NCI-H146 (cell line): ENCODE measurements at regions not wholly inside any gene's neighbourhood (a gene's known extent, or its start where the extent isn't known, plus 50 kb on each side); places are given as distances from the start of the nearest gene placed in this dataset.

ENCODE experiments used
- DNase-seq: peaks from one replicate; lab custom pipeline; 2025; lab: John Stamatoyannopoulos, UW

- no peak for DNase-seq
Observed at GRCh38 chr5:82702046-82702445, 375.1 kb downstream of the TMEM167A start.

GRCh38 chr5:82699737-82700136 lies 377.5 kb downstream of the TMEM167A start:
- DNase-seq, result no peak

GRCh38 chr5:82698026-82698425 lies 379.2 kb downstream of the TMEM167A start:
- no peak for DNase-seq

GRCh38 chr5:82694711-82695285 lies 382.4 kb downstream of the TMEM167A start:
- no peak for DNase-seq

- no peak for DNase-seq
Observed at GRCh38 chr5:82692826-82693225, 384.4 kb downstream of the TMEM167A start.

- no peak for DNase-seq
Observed at GRCh38 chr5:82684659-82685058, 392.5 kb downstream of the TMEM167A start.

GRCh38 chr5:82684165-82684564 lies 393.0 kb downstream of the TMEM167A start:
- no peak for DNase-seq

GRCh38 chr5:82679660-82680059 lies 397.5 kb downstream of the TMEM167A start:
- no peak for DNase-seq

- no peak for DNase-seq
Observed at GRCh38 chr5:82676661-82677060, 398.5 kb upstream of the RPS23 start.

- no peak for DNase-seq
Observed at GRCh38 chr5:82674671-82675070, 396.5 kb upstream of the RPS23 start.

GRCh38 chr5:82673057-82673809 lies 395.1 kb upstream of the RPS23 start:
- no peak for DNase-seq

- no peak for DNase-seq
Observed at GRCh38 chr5:82670692-82671091, 392.5 kb upstream of the RPS23 start.

GRCh38 chr5:82669720-82670119 lies 391.6 kb upstream of the RPS23 start:
- no peak for DNase-seq

GRCh38 chr5:82666312-82666711 lies 388.2 kb upstream of the RPS23 start:
- no peak for DNase-seq

GRCh38 chr5:82664732-82665131 lies 386.6 kb upstream of the RPS23 start:
- DNase-seq, result no peak

- no peak for DNase-seq
Observed at GRCh38 chr5:82663225-82663624, 385.1 kb upstream of the RPS23 start.

- DNase-seq, result no peak
Observed at GRCh38 chr5:82662340-82662739, 384.2 kb upstream of the RPS23 start.

- DNase-seq, result no peak
Observed at GRCh38 chr5:82661933-82662332, 383.8 kb upstream of the RPS23 start.

GRCh38 chr5:82661462-82661861 lies 383.3 kb upstream of the RPS23 start:
- no peak for DNase-seq

- DNase-seq, result no peak
Observed at GRCh38 chr5:82659115-82659514, 381.0 kb upstream of the RPS23 start.

- DNase-seq, result no peak
Observed at GRCh38 chr5:82657033-82657699, 379.0 kb upstream of the RPS23 start.

- no peak for DNase-seq
Observed at GRCh38 chr5:82656341-82656761, 378.2 kb upstream of the RPS23 start.

- no peak for DNase-seq
Observed at GRCh38 chr5:82655078-82655477, 376.9 kb upstream of the RPS23 start.
